HG02610 (cell line): ENCODE measurements at regions not wholly inside any gene's neighbourhood (a gene's known extent, or its start where the extent isn't known, plus 50 kb on each side); places are given as distances from the start of the nearest gene placed in this dataset.

Experiments
- ATAC-seq: cut with Tn5 transposase; IDR thresholded peaks from one replicate; pipeline ENCODE4 v1.9.1; 2021; ENCODE audit warnings: mild to moderate bottlenecking, moderate library complexity; ENCODE audit not compliant: unreplicated experiment

DNA sequence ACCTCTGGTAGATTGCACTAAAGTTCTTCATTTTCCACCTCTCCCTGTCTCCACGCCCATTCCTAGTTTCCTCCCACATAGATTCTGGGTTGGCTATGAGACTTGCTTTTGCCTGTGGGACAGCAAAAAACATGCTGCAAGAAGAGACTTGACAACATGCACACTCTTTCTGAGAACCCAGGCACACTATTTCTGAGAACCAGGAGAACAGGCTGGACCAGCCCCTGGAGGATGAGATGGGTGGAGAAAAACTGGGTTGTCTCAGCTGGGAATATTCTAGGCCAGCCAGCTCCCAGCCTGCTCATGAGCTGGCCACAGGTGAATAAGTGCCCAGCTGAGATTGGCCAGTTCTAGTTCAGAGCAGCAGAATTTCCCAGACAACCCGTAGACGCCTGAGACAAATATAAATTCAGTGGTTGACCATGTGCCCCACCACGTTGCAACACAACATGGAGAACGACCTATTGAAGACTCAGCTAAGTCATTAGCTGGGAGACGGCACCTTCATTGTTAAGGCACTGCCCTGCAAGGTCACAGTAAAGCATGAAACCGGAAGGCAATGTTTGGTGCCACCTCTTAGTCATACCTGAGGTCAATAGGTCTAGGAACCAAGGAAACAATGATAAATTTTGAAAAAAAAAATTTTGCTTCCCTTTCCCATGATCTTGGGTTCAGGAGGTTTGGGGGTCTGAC lies 92.7 kb upstream of the AKR1E2 start:
- no peak for ATAC-seq

DNA sequence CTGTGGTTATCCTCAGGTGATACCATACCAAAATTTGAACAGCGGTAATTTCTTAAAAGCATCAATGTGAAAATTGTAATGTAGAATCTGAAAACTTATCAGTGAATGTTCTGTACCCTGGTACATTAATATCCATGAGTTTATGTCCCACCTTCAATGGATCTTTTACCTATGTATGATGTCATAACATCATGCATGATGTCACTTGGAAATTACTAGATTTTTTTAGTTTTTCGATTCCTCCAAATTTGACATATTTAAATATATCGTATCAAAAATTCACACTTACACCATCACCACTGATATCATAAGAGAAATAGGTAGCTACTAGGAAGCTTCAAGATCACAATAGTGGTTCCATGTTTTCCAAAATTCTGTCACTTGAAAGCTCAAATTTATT lies 95.0 kb upstream of the AKR1E2 start:
- no peak for ATAC-seq

DNA sequence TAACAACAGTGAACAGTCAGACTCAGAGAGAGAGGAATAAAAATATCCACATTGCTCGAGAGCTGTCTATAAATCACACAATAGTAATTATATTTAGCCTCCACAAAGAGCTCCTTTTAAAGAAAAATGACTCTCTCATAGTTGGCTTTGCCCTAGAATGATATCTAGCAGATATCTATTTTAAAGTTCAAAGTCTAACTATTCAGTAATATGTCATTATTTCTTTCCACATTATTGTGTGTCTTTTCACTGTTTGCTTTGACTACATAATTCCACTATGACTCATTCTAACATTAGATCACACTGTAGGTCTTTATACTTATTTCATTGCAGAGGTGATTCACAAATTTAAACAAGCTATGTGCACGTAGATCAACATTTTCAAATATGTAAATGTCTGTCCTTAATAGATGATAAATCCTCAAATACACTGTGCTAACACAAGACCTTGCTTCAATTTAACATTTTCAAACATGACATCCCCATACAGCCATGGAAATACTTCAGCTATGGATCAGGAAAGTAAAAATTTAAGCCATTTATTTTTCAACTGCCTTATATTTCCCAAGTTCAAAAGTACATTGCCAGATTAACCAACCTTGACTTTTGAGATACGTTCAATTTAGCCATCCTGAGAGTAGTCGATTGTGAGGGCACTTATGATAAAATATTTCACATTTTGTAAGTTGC lies 99.9 kb upstream of the AKR1E2 start:
- ATAC-seq: no peak

DNA sequence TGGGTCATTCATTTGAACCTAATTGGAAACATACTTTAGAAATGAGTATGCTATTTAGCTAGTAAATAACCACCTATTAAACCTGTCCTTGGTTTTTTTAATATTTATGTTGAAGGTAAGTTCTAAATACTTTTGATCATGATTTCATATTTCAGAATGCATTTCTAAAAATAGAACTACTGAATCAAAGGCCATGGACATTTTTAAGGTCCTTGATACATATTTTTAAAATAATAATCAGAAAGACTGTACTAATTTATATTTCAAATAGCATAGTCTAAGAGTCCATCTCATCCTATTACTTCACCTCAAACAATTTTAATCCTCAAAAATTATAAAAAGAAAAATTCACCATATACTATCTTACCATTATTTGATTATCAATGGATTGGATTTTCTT lies 102.1 kb upstream of the AKR1E2 start:
- no peak for ATAC-seq

DNA sequence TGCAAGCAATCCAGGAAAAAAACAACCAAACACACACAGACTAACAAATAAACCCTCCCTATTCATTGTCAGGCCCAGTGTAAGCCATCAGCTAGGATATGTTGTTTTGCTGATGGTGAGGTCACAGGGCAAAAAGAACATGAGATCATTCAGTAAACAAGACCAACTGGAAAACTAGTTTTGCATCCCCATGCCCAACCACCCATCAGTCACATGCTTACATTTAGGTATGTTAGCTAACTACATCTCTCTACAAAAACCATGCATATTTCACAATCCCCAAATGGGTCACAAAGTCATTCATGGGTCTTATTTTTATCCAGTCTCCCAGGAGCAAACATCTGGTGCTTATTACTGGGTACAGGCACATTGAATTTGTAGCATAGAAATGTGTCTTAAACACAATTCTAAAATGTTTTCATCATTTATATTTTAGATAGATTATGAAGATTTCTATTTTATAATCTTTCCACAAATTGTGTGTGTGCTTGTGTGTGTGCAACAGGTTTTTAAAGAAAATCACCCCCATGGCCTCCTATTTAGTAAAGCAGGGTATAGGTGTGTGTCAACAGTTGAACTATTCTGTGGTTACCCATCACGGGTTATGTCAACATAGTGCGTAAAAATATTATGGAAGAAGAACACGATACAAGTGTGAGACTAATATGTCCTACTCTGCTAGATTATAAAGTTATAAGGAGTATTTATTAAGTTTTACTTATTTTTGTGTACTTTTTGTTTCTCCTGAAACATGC lies 103.8 kb upstream of the AKR1E2 start:
- no peak for ATAC-seq

DNA sequence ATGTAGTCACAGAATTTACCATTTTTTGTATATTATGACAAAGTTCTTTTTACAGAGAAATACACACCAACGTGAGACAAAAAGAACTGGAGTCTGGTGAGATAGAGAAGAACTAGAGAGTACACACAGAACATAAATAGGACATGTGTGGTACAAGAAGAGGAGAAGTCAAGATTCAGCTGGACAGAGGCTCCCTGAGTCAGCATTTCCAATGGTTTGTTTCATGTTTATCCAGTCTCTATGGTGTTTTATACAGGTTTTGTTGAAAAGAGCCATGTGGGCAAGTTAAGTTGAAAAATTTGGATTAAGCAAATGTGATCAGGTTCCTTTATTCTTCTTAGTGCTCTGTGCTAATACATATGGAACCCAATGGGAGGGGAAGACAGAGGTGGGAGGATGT lies 105.5 kb upstream of the AKR1E2 start:
- no peak for ATAC-seq

DNA sequence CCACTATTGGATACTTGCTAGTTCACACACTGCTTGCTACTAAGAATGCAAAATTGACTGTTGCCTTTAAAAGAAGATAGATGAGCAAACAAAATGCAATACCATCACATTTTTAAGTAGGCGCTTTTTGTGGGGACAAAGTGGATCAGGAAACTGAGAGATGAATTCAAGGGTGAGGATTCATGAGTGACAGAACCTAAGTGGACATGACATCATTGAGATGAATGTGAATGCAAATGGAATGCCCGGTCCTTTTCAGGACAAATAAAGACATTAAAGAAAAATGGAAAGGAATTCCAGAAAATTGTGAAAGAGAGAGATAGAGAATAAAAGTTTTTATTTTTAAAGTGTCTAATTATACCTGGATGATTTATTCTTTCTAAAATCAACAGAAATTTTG lies 106.3 kb upstream of the AKR1E2 start:
- no peak for ATAC-seq

DNA sequence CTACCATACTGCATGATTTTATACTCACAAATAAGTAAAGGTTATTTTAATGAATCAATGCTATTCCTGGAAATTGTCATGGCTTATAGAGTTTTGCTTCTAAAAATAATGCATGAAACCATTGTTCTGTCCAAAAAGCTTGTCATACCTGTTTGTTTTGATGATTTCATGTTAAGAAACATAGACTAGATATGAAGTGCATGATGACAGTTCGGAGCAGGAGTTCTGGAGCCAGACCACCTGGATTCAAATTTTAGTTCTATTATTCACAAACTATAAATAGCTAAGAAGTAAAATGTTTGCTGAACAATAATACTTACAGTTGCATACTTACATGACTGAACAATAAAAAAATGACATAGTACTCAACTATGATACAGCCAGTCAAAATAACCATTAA lies 107.0 kb upstream of the AKR1E2 start:
- ATAC-seq: no peak

DNA sequence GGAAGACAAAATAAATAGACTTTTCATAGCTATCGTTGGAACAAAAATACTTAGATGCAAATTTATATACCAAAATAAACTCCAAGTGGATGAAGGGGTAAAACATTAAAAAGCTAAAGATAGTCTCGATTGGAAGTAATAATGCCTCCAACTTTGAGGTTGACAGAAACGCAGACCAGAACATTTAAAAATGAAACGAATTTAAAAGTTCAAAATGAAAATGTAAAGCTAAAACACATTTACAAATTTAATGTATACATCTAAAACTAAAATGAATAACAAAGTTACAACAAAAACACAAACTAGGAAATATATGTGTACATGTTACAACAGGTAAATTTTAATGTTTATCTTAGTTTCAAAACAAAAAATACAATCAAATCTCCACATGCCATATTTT lies 107.5 kb upstream of the AKR1E2 start:
- ATAC-seq: no peak

DNA sequence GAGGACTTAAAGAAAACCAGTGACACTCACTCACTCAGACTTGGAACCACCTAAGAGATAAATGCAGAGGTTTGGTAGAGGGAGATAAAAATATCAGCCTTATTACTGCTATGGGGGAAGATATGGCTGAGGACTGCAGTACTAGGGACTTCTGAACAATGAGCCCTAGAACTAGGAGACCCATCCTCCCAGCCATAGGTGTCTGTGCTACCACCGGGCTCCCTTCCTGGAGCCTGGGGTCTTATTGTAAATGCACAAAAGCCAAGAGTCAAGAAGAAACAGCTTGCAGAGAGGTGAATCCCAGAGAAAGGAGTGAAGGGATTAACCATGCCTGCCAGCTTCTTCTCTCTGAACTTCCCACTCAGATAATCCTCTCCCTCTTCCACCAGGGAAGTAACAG lies 108.3 kb upstream of the AKR1E2 start:
- no peak for ATAC-seq

DNA sequence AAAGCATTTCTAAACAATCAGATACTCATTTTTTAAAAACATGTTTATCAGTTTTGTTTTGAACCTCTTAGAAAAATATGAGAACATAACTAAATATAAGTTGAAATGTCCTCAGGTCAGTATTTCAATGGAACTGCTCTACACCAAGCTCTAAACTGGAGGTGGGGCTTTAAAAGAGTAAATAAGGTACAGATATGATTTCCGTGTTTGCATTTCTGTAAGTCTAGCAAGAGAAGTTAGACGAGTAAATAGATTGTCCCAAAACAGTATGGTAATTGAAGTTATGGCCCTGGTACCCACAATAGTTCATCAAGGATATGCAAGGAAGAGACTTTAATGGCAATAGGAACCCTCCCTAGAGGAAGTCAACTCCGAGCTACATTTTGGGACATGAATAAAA lies 115.1 kb upstream of the AKR1E2 start:
- ATAC-seq: no peak

DNA sequence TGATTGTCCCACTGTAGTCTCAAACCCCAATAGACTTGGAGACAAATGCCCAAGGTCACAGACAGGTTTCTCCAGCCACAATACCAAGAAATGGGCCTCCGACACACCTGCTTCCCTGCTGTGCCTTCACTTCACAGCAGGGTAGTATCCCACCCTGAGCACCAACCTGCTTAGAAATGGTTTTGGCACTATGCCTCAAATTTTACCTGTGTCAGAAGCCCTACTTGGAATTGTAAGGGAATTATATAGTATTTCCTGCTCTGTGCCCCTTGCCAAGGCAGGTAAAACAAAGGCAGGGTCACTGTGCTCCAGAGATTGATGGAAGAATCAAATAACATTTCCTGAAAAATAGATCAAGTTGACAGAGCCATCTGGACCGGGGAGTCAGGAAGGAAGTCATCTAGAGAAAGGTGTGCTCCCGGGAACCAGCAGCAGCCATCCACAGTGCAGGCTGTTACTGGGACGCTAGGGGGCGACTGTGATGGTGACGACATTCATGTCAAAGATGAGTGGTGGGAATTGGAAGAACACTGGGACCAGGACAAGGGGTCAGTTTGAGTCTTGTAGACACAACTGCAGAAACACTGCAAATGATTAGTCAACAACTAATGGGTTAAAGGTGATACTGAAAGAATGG lies 117.8 kb upstream of the AKR1E2 start:
- no peak for ATAC-seq

DNA sequence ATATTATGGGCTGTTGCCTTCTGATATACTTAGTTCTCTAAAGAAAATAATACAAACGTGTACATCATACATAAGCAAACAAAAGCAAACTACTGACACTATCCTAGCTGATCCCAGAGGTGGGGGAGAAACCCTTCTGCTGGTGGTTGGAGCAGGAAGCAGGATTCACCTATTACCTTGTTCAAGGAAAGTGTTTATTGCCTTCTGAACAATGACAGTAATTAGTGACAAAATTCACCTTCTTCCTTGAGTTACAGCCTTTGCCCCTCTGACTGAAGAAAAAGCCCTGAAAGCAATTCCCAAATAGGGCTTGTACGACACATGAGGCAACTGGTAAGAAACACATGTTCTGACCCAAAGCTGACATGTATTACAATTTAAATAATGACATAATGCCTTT lies 118.8 kb upstream of the AKR1E2 start:
- no peak for ATAC-seq

DNA sequence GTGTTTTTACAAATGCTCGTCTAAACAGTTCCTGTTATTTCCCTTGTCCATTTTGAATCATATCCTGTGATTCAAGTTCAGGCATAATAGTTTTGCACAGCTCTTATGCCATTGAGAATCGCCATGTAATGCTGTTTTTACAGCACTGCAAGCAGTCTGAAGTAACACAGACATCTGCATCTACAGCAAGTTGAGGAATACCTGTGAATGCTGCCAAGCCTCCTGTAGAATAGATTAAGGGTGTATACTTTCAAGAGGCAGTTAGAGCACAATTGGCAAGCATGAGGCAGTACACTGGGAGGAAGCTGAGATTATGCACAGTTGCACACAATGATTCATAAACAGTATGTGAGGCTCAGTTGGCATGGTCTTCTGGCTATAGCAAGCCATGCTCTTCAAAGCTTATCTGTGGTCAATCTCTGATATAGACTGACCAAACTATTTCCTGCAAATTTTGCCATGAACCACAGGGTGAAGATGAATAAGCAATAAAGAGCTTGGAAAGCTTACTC lies 121.9 kb upstream of the AKR1E2 start:
- ATAC-seq: no peak

DNA sequence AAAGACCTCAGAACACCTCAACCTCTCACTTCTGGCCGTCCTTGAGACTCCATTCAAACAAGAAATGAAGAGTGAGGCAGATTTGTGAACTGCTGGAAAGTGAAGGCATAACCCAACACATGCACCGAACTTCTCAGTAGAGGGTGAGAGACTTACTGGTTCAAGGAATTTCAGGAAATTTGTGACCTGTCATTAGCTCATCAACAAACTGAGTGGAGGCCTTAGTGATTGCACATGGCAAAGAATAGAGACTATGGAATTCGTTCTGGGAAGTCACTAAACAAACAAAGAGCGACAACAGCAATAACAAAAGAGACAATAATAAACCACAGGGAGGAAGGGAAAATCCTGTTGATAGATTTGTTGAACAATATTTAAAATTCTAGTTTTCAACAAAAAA lies 125.0 kb upstream of the AKR1E2 start:
- ATAC-seq: no peak

DNA sequence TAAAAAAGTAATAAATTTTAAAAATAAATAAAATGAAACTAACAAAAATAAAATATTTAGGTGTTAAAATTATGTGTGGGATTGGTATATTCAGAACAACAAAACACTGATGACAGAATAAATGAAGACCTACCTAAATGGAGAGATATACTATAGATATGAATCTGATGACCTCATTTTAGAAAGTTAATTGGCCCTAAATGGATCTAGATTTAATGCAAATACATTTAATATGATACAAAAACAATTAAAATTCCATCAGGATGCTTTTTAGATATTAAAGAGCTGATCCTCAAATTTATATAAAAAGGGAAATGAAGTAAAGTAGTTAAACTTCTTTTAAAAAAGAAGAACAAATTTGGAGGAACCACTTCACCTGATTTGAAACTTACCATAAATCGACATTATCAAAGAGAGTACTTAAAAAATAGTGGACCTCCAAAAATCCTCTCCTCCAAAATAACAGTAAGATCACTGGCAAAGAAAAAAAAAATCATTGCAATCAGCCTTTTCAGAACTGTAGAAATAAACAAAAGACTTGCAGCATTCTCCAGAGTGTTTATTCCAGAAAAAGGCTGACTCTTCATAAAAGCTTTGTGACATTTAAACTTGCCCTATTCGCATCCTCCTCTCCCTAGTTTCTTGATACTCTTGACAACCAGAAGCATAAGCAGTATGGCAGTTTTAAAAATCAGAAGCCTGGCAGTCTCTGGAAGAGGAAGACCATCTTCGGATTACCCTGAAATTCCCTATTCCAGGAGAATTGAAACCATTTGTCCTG lies 125.9 kb upstream of the AKR1E2 start:
- ATAC-seq: no peak

DNA sequence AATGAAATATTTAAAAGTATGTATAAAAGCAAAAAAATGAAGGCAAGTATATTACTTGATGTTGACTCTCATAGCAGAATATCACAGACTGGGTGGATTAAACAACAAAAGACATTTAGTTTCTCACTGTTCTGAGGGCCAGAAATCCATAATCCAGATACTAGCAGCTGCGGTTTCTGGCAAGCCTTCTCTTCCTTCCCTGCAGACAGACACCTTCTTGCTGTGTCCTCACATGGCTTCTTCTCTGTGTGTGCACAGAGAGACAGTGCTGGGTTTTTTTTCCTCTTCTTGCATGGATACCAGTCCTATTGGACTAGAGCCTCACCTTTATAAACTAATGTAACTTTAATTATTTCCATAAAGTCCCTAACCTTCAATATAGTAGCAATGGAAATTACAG lies 127.9 kb upstream of the AKR1E2 start:
- ATAC-seq: no peak

DNA sequence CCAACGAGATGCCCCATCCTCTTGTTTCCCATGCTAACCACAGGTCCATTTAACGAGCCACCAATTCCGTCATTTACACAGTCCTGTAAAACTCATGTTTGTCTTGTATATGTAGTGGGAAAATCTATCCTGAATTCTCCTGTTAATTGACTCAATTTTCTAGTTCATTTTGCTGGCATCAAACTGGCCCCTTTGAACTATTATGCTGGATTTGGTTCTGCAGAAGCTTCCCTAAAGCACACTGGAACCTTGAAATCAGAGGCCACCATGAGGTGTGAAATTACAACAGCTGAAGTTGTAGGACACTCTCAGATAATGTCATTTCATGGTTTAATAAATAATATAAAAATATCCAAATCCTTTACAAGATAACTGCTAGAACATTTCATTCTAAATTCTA lies 129.8 kb upstream of the AKR1E2 start:
- ATAC-seq: no peak

DNA sequence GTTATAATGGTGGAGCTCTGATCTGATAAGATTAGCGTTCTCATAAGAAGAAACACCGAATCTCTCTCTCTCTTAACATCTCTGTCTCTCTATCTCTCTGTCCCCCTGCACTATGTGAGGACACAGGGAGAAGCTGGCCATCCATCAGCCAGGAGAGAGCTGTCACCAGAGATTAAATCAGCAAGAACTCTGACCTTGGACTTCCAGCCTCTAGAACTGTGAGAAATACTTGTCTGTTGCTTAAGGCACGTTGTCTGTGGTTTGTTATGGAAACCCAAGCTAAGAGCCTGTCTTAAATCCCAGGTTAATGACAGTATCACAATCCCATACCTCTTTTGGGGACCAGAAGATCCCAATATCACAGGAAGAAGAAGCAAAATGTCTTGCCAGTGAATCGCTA lies 132.0 kb upstream of the AKR1E2 start:
- no peak for ATAC-seq

DNA sequence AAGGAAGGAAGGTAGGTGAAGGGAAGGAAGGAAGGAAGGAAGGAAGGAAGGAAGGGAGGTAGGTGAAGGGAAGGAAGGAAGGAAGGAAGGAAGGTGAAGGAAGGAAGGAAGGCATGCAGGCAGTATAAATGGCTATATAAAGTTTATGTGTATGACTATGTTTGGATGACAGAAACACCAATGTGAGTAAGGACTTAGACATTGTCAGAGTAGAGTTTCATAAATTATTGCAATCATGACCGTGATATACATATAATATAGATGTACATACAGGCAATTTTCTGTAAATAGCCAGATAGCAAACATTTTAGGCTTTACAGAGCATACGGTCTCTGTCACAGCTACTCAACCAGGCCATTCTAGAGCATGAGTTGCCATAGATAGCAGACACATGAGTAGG lies 133.8 kb upstream of the AKR1E2 start:
- no peak for ATAC-seq

DNA sequence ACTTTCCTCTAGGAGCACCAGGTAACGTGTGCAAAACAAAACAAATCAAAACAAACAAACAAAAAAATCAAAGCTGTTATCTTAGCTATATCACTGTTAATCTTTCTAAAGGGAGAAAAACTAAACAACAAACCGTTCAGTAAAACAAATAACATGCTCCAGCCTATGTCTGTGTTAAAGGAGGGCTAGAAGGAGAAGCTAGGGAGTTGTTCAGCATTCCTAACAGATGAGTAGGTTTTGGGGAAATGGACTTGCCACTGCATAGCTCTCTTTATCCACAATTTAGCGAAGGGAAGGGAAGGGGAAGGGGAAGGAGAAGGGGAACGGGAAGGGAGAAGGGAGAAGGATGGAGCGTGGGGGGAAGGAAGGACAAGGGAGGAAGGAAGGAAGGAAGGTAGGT lies 134.2 kb upstream of the AKR1E2 start:
- ATAC-seq: no peak
